ENCODE measurements at regions not wholly inside any gene's neighbourhood (a gene's known extent, or its start where the extent isn't known, plus 50 kb on each side); places are given as distances from the start of the nearest gene placed in this dataset.

DNA sequence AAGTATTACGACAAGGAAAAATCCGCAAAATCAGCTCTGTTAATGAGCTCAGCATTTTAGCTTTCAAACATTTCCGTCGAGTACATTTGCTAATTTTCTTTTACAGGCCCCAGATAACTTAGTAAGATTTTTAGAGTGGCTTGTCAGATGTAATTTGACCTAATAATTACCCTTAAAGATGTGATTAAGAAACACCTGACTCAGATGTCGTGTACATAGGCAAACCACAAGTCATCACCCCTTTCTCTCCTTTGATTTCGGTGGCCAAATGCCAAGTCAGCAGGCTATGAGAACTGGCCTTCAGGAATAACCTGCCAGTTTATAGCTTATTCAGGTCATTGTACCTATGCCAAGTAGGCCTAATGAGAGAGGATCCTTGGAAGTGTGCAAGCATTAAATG is 369.6 kb downstream of the PCDH7 start:
- no peak overlapping the region for H3K4me3 ChIP-seq (ENCODE audit: low read depth, low read length)
- TF ChIP-seq, protein P1, sequence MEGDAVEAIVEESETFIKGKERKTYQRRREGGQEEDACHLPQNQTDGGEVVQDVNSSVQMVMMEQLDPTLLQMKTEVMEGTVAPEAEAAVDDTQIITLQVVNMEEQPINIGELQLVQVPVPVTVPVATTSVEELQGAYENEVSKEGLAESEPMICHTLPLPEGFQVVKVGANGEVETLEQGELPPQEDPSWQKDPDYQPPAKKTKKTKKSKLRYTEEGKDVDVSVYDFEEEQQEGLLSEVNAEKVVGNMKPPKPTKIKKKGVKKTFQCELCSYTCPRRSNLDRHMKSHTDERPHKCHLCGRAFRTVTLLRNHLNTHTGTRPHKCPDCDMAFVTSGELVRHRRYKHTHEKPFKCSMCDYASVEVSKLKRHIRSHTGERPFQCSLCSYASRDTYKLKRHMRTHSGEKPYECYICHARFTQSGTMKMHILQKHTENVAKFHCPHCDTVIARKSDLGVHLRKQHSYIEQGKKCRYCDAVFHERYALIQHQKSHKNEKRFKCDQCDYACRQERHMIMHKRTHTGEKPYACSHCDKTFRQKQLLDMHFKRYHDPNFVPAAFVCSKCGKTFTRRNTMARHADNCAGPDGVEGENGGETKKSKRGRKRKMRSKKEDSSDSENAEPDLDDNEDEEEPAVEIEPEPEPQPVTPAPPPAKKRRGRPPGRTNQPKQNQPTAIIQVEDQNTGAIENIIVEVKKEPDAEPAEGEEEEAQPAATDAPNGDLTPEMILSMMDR (IDR thresholded peaks at IDR 0.05; ENCODE audit: insufficient read depth, low read depth, low read length), result no peak
- DNase-seq (ENCODE audit: low read depth), result peak; percentile 66

DNA sequence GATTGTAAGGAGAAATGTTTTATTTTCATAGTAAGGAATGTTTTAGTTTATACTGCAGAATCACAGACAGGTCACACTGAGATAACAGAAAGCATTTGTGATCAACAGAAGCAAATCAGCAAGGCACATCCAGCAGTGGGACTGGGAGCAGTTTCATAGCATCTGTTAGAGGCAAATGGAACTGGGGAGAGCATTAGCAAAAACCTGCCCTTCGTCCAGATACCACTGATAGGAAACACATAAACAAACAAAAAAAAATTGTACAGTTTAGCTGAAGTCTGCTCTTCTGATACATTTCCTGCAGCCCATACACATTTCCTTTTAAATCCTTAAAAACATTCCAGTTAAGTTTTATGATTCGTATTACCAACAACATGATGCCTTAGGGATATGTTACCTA is 374.3 kb downstream of the PCDH7 start:
- no peak overlapping the region for H3K4me3 ChIP-seq (ENCODE audit: low read depth, low read length)
- TF ChIP-seq, protein P1 (IDR thresholded peaks at IDR 0.05; ENCODE audit: insufficient read depth, low read depth, low read length), result no peak
- peak; percentile 32 for DNase-seq (ENCODE audit: low read depth)

DNA sequence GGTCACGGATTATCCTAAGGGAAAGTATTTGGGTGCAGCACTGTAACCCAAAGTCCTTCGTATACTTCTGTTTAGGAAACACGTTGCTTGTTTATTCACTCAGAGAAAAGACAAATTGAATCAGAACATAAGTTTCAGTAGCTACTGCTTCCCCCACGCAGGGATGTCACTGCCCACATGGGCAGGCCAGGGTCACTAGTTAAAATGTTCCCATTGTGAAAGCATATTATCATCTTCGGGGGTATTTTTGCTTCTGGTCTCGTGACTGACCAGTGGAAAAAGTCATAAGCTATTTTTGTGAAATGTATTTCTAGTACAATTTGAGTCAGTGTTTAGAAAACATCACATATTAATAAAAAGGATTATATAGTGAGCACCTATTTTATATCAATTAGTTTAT is 377.8 kb downstream of the PCDH7 start:
- TF ChIP-seq, protein P1 (IDR thresholded peaks at IDR 0.05; ENCODE audit: insufficient read depth, low read depth, low read length), result no peak
- no peak overlapping the region for H3K4me3 ChIP-seq (ENCODE audit: low read depth, low read length)
- DNase-seq (ENCODE audit: low read depth), result no peak

DNA sequence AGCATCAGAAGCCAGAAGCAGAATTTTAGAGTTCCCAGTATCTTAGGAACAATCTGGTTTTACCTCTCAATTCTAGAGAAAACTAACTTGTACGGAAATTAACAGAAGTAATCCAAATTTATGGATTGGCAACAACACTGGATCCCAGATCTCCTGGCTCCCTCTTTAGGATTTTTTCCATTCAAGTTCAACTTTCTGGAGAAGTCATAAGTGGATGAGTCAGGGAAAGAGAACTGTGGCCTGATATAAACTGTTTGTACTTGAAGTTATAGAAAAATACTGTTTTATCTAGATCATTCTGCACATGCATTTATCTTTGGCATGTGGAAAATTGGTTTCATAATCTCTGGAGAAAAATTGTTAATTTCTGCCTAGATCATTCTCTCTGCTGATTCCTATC is 380.4 kb downstream of the PCDH7 start:
- TF ChIP-seq, protein P1 (IDR thresholded peaks at IDR 0.05; ENCODE audit: insufficient read depth, low read depth, low read length), result no peak
- peak; percentile 33 for DNase-seq (ENCODE audit: low read depth)
- no peak overlapping the region for H3K4me3 ChIP-seq (ENCODE audit: low read depth, low read length)

DNA sequence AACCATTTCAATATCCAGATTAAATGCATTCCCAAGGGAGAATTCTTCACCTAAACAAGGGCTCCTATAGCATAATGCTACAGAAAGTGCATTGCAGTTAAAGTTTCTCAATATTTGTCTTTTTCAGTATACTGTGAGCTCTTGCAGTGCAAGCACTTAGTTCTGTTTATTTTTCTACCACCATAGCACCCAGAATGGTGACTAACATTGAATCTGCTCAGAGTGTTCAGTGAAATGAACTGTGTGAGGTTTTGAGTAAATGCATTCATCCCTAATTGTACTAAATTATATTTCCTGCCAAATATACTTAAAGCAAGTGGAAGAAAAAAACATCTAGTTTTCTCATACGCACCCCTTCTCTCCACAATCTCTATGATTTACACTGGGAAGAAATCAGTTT is 383.9 kb downstream of the PCDH7 start:
- TF ChIP-seq, protein P1 (IDR thresholded peaks at IDR 0.05; ENCODE audit: insufficient read depth, low read depth, low read length), result no peak
- H3K4me3 ChIP-seq (ENCODE audit: low read depth, low read length), result no peak overlapping the region
- no peak for DNase-seq (ENCODE audit: low read depth)

DNA sequence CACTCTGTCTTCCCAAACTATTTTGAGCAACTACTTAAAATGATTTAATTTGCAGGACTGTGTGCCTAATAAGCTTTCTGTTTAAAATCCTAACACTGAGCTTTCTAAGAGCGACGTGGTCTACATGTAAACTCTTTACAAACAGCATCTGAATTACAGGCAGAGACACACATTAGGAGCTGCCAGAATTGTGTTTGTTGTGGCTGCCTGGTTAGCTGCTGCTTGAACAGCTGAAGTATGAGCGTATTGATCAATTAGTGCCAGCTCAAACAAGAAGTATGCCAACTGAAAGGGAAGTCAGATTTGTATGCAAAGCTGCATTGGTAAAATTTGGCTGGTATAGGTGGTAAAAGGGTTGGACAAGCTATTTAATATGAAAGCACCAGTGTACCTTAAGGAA is 384.4 kb downstream of the PCDH7 start:
- TF ChIP-seq, protein P1 (IDR thresholded peaks at IDR 0.05; ENCODE audit: insufficient read depth, low read depth, low read length), result no peak
- DNase-seq (ENCODE audit: low read depth), result no peak
- no peak overlapping the region for H3K4me3 ChIP-seq (ENCODE audit: low read depth, low read length)

DNA sequence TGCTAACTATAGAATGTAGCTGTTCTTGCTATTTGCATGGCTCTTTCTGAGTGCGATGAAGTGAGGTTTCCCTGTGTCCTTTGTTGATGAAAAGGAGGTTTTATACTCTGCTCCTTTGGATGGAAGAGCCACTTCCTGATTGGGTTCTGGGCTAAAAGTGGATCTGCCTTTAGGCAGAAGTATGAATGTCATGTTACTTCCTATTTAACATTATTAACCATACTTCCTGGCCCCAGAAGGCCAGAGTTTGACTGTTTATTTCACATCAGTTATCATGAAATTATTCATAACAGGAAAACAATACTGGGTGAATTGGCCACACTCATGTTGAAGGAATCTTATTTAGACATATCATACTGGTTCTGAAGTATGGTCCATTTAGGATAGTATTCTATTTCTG is 386.2 kb downstream of the PCDH7 start:
- TF ChIP-seq, protein P1 (IDR thresholded peaks at IDR 0.05; ENCODE audit: insufficient read depth, low read depth, low read length), result no peak
- no peak for DNase-seq (ENCODE audit: low read depth)
- no peak overlapping the region for H3K4me3 ChIP-seq (ENCODE audit: low read depth, low read length)
